Omental fat pad (tissue), 3 donors: ENCODE measurements at regions not wholly inside any gene's neighbourhood (a gene's known extent, or its start where the extent isn't known, plus 50 kb on each side); places are given as distances from the start of the nearest gene placed in this dataset.

ENCODE experiments used
- ATAC-seq: fragments of 150-250 bp; one replicate; pipeline ENCODE4 v1.9.1; 2016; ENCODE audit warnings: mild to moderate bottlenecking, moderate library complexity; ENCODE audit not compliant: low FRiP score
- DNase-seq: peaks from one replicate; pipeline ENCODE4 v3.0.0-alpha.2; 2019; ENCODE audit warnings: low spot score
- CTCF ChIP-seq, 3 donors: fragments of 450-650 bp; IDR thresholded peaks; one replicate each; pipeline ENCODE4 v1.5.1; 2016 to 2017; ENCODE audit warnings: antibody characterized with exemption in 3 of 3, mild to moderate bottlenecking in 3 of 3, moderate library complexity in 2 of 3

GRCh38 chr18:56196495-56197225 is 441.7 kb downstream of the TXNL1 start:
- no peak for TF ChIP-seq CTCF (IDR thresholded peaks at IDR 0.05)
- DNase-seq, result no peak
- ATAC-seq, result no peak

GRCh38 chr18:56191334-56191733 is 447.1 kb downstream of the TXNL1 start:
- no peak for DNase-seq
- TF ChIP-seq CTCF (IDR thresholded peaks at IDR 0.05), result no peak
- ATAC-seq, result no peak

- no peak for ATAC-seq
- no peak for TF ChIP-seq CTCF (IDR thresholded peaks at IDR 0.05)
- no peak for DNase-seq
Measured at GRCh38 chr18:56189615-56190014, 448.8 kb downstream of the TXNL1 start.

- DNase-seq (no peak), ATAC-seq (no peak)
- no peak for TF ChIP-seq CTCF (IDR thresholded peaks at IDR 0.05)
Measured at GRCh38 chr18:56188529-56189275, 449.7 kb downstream of the TXNL1 start.

- no peak for TF ChIP-seq CTCF (IDR thresholded peaks at IDR 0.05)
- ATAC-seq (no peak), DNase-seq (no peak)
Measured at GRCh38 chr18:56186319-56186718, 452.1 kb downstream of the TXNL1 start.

- TF ChIP-seq CTCF (IDR thresholded peaks at IDR 0.05), result no peak
- DNase-seq (no peak), ATAC-seq (no peak)
Measured at GRCh38 chr18:56185126-56185525, 453.3 kb downstream of the TXNL1 start.

- ATAC-seq, result no peak
- no peak for TF ChIP-seq CTCF (IDR thresholded peaks at IDR 0.05)
- no peak for DNase-seq
Measured at GRCh38 chr18:56176751-56177150, 461.6 kb downstream of the TXNL1 start.
